Kidney tubule cell (primary cell): ENCODE measurements at regions not wholly inside any gene's neighbourhood (a gene's known extent, or its start where the extent isn't known, plus 50 kb on each side); places are given as distances from the start of the nearest gene placed in this dataset.
A peak's percentile ranks its signal among the peaks of the same experiment; 100 is the strongest.

ENCODE experiments used
- DNase-seq: peaks from one replicate; pipeline ENCODE4 v3.0.0-alpha.2; 2018; ENCODE audit warnings: low spot score

DNA sequence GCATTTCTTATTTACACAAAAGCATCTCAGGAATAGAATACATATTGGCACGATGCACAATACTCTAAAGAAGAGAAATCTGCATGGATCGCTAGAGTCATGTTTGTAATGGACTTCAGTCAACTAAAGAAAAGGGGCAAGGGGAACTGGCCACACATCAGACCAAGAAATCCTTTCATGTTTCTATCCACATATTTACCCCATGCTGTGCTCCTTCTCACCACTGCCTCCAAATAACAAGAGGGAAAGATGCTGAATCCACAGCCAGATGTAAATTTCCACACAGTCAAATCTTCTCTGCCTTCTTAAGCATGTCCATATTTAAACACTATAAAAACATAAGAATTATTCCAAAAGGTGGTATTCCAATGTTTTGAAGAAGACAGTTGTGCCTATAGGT, 67.6 kb downstream of the COX18 start:
- DNase-seq = no peak

GRCh38 chr4:72997409-72997808, 72.1 kb downstream of the COX18 start:
- DNase-seq = peak; percentile 92

GRCh38 chr4:72994670-72995069, 74.8 kb downstream of the COX18 start:
- DNase-seq = no peak

DNA sequence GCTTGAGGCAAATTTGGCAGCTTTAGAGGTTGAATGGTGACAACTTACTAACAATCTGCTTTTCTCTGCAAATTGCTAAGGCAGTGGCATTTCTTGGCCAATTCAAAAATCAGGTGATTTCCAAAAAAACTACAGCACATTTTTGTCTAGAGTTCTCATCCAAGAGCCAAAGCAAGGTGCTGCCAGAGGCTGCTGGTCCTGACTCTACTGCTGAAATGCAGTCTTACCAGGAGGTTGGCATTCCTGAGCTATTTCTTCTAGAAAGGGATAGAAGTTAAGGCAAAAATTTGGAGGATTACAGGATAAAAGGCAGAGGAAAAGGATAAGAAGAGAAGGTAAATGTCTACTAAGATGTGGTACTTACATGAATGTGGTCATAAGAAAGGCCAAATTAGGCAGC, 75.6 kb downstream of the COX18 start:
- no peak for DNase-seq

GRCh38 chr4:72991873-72992272, 77.6 kb downstream of the COX18 start:
- DNase-seq = no peak

DNA sequence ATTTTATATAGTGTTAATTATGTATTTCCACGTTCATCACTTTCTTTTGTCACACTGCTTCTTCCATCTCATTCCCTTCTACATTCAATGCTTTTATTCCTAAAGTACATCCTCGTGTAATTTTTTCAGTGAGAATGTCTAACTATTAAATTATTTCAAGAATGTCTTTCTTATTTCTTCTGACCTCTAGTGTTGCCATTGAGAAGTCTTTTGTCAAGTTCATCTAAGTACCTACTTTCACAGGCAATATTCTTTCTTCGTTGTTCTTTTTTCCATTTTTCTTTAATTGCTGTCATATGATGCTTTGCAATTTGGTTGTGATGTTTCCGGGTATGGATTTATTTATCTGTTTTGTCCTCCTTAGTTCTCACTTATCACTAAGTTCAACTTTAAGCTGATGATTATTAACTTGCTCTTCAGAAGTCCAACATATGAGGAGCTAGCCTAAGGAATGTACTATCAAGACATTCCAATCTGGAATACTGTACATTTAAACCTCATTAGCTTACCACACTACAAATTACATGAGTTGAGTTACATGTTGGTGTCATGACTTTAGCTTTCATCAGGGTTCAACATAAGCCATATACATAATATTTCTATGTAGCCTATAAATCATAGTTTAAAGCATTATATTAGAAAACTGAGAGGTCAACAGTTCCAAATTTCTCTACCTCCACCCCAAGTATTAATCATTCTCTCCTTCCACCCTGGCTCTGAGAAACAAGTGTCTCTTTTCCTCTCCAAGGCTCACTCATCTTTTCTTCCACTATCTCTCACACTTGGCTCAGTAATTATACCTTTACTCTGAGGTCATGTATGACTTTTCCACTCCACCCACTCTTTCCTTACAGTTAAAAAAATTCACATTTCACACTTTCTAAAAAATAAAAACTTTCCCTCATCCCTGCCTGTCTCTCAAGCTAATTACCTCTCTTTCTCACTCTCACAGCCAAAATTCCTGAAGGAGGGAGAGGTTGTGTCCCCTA, 81.5 kb downstream of the COX18 start:
- no peak for DNase-seq

DNA sequence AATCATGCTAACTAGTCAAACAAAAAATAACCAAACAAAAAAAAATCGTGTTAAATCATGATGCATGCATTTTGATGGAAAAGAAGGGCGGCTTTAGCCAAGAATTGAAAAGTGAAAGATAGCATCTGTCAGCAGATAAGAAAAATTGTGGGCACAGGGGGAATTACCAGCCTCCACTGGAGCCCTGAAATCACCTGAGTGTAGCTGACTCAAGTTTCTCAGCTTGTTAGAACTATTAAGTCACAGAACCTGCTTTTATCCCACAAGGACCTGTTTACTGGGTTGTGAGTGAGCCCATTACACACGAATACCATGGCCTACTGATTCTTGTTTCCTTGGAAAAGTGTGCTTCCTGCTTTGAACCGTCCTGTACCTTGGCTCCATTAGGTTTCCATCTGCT, 85.2 kb downstream of the COX18 start:
- no peak for DNase-seq

GRCh38 chr4:72983709-72984108, 85.8 kb downstream of the COX18 start:
- DNase-seq = no peak

GRCh38 chr4:72977936-72978485, 91.5 kb downstream of the COX18 start:
- DNase-seq = peak; percentile 64

GRCh38 chr4:72975488-72975784, 94.1 kb downstream of the COX18 start:
- DNase-seq = no peak

DNA sequence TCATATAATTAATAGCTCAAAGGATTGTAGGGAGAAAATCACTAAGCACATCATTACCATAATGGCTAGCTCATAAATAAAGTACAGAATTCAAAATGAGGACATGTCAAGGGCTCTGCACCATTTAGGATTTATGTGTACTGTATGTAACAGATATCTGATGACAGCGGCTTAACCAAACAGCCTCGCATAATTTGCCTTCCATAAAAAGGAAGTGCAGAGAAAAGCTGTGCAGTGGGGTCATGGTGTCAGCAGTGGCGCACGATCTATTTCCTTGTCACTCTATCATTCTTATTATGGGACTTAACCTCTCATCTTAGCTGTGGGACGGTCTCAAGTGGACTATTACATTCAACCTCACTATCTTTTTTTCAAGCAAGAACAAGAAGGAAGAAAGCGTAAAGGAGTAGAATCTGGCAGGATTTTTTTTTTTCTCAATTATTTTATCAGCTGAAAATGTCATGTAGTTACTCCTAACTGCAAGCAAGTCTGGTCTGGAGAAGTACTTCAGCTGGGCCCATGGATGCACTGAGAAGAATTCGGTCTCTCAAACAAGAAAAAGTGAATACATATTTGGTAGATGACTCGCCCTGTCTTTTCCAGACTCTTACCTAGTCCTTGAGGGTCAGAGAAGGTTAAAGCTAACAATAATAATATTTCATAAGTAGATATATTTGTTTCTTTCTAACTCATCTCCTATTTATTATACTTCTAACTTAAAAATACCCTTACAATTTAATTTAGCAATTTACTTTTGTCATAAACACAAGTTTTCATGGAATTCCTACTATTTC, 94.6 kb downstream of the COX18 start:
- peak; percentile 54 for DNase-seq

GRCh38 chr4:72971572-72971971, 97.9 kb downstream of the COX18 start:
- DNase-seq = peak; percentile 93

DNA sequence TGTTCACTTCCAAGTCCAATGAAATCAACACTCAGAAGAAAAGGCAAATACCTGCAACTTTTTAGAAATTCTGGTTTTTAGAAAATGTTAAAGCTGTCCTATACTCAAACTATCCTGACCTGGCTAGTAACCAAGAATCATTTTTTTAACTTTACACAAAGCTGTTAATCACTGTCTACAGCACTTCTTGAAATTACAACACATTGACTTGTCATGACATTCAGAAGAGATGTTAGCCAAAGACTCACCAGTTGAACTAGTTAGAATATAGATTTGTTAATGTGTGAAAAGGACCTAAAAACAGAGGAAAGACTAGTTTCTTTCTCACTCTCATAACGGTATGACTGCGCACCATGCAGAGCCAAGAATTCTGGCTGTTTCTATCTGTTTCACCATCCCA, 98.8 kb downstream of the COX18 start:
- DNase-seq = no peak

DNA sequence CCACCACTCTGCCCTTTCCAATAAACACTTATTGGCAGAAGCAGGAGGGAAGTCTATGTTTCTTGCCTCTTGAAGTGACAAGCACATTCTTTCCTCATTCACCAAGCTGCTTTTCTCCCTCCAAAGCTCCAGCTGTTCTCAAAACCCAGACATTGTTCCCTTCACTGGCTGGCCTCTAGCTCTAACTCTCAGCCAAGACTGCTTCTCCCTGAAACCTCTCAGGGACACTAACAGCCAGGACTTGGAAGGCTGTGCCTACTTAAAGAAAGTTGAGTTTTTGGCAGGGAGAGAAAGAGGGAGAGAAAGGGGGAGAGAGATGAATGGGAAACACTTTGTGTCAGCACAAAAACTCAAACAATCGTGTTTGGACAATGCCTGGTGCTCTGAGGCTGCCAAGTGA, 99.5 kb downstream of the COX18 start:
- DNase-seq = no peak

DNA sequence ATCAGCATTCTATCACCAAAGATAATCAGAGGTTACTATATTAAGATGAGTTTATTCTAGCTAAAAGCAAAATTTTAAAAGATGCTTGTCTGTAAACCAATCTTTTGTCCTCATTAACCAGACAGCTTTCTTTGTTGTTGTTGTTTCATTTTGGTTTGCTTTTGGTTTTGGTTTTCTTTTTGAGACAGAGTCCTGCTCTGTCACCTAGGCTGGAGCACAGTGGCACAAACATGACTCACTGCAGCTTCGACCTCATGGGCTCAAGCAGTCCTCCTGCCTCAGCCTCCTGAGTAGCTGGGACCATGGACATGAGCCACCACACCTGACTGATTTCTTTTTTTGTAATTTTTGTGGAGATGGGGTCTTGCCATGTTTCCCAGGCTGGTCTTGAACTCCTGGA, 102.9 kb downstream of the COX18 start:
- peak; percentile 14 for DNase-seq

DNA sequence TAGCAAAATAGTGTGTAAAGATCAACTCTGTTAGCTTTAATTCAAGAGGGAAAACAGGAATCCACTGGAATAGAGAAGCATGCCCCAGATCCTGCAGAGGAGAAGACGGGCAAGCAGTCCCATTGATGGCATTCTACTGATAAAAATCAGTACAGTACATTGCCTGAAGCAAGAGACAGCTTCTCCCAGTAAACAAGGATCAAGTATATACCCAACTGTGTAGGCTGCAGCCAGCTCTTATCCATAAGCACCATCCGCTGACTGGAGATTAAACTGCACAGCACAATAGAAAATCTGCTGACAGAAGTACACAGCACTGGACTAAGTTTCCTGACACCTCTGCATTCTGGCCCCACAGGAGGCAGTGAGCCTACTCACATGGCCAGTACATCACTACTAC, 110.1 kb downstream of the COX18 start:
- DNase-seq = no peak

DNA sequence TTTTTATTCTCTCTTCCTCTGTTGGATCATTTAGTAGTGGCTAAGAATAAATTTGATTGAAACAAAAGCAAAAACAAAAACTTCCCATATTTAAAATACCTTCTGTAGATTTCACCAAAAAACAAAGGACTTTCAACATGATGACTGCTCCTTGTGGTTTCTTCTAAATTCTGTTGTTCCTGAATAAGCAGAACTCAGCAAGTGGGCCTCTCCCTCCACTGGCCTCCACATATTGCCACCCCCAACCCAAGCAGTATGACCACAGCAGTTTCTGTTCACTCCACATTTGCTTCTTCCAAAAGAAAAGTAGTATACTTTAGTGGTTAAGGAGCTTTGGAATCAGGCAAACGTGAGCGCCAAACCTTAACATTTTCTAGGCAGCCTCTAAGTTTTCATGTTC, 114.7 kb downstream of the COX18 start:
- DNase-seq = no peak

DNA sequence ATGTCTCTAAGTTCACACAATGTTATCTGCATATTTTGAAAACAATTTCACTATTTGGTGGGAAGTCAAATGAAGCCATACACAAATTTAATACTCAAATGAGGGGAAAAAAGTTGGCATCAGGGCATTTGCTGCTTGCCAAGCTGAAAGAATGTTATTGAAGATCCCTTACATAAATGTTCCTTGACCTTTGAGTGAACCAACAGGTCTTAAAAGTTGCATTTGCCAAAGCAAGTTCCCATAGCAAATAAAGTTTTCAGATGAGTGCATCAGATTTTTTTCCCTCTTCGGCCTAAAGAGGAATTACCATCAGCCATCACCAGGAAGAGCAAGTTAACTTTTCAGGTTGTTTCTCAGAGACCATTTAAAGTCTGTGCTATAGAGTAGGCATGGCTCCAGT, 115.9 kb downstream of the COX18 start:
- DNase-seq = no peak

GRCh38 chr4:72951628-72952027, 117.9 kb downstream of the COX18 start:
- DNase-seq = peak; percentile 63

GRCh38 chr4:72951147-72951546, 118.4 kb downstream of the COX18 start:
- DNase-seq = no peak

GRCh38 chr4:72948080-72948479, 121.4 kb downstream of the COX18 start:
- DNase-seq = no peak

DNA sequence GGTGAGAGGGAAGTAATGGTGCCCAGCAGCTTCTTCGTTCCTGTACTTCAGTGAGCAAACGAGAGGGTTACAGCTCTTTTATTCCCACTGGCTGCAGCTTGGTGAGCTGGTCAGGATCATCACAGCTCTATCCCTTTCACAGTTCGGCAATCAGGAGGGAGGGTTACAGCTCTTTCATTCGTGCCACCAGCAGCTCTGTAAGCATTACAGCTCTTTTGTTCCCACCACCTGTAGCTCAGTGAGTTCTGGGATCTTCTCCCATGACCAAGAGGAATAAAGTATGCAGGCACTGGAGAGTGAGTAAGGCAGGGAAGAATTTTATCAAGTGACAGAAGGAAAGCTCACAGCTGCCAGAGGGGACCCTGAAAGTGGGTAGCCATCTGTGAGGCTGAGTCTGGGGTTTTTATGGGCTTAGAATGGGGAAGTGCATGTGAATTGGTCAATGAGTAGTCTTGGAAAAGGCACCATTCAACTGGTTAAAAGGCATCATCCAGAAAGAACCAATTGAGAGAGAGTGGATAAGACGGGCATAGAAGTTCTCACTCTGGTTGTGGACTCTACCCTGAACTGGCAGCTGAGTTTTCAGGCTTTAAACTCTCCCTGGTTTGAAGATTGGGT, 123.7 kb downstream of the COX18 start:
- no peak for DNase-seq

GRCh38 chr4:72942565-72942964, 127.0 kb downstream of the COX18 start:
- DNase-seq = no peak
